H9 (cell line): ENCODE measurements at regions not wholly inside any gene's neighbourhood (a gene's known extent, or its start where the extent isn't known, plus 50 kb on each side); places are given as distances from the start of the nearest gene placed in this dataset.
"Not testable (repeated sequence)": the region's sequence is repeated elsewhere in the genome, so short reads cannot be mapped to it uniquely, and the experiment has no call there.

ENCODE experiments used
- DNase-seq: peaks from one replicate; pipeline ENCODE4 v3.0.0-alpha.2; 2017
- H2AFZ ChIP-seq: one replicate; pipeline ENCODE4 v1.6.1; 2013; ENCODE audit warnings: mild to moderate bottlenecking, low read length, control low read depth, moderate library complexity
- H2AK5ac ChIP-seq: 2 replicates; pipeline ENCODE4 v1.6.1; 2013; ENCODE audit warnings: low read length, control low read depth, mixed read lengths; ENCODE audit not compliant: insufficient read length
- H2BK120ac ChIP-seq: one replicate; pipeline ENCODE4 v1.6.1; 2013; ENCODE audit warnings: low read depth, mild to moderate bottlenecking, low read length, control low read depth, inconsistent platforms; ENCODE audit not compliant: poor library complexity, severe bottlenecking
- H2BK12ac ChIP-seq: 2 replicates; pipeline ENCODE4 v1.6.1; 2013; ENCODE audit warnings: low read length, control low read depth, mixed read lengths, low read depth; ENCODE audit not compliant: insufficient read length
- H2BK15ac ChIP-seq: 2 replicates; pipeline ENCODE4 v1.6.1; 2013; ENCODE audit warnings: low read depth, low read length, control low read depth
- H2BK20ac ChIP-seq: one replicate; pipeline ENCODE4 v1.6.1; 2013; ENCODE audit warnings: low read depth, mild to moderate bottlenecking, low read length, control low read depth, inconsistent platforms; ENCODE audit not compliant: poor library complexity, severe bottlenecking
- H2BK5ac ChIP-seq: 2 replicates; pipeline ENCODE4 v1.6.1; 2013; ENCODE audit warnings: low read length, control low read depth, mixed read lengths; ENCODE audit not compliant: insufficient read length
- H3K14ac ChIP-seq: 2 replicates; pipeline ENCODE4 v1.6.1; 2013; ENCODE audit warnings: low read length, control low read depth; ENCODE audit not compliant: insufficient read depth
- H3K18ac ChIP-seq: 2 replicates; pipeline ENCODE4 v1.6.1; 2013; ENCODE audit warnings: low read depth, mild to moderate bottlenecking, mixed read lengths, low read length, control low read depth; ENCODE audit not compliant: insufficient read length
- H3K23ac ChIP-seq: 2 replicates; pipeline ENCODE4 v1.6.1; 2013; ENCODE audit warnings: low read length, control low read depth, mixed read lengths, low read depth; ENCODE audit not compliant: insufficient read length
- H3K23me2 ChIP-seq: 2 replicates; pipeline ENCODE4 v1.6.1; 2013; ENCODE audit warnings: low read depth, mild to moderate bottlenecking, mixed read lengths, low read length, control low read depth; ENCODE audit not compliant: insufficient read length, poor library complexity, severe bottlenecking
- H3K27ac ChIP-seq: 2 replicates; pipeline ENCODE4 v1.5.1; 2013; ENCODE audit warnings: low read length, control low read depth, mixed read lengths, low read depth; ENCODE audit not compliant: insufficient read length
- H3K27me3 ChIP-seq: 2 replicates; pipeline ENCODE4 v1.6.1; 2013; ENCODE audit warnings: low read length, control low read depth, inconsistent platforms; ENCODE audit not compliant: insufficient read depth
- H3K4ac ChIP-seq: 2 replicates; pipeline ENCODE4 v1.6.1; 2013; ENCODE audit warnings: low read depth, mild to moderate bottlenecking, control low read depth, inconsistent platforms, low read length, moderate library complexity
- H3K4me1 ChIP-seq: 2 replicates; pipeline ENCODE4 v1.6.1; 2013; ENCODE audit warnings: low read length, control low read depth, inconsistent platforms; ENCODE audit not compliant: insufficient read depth
- H3K4me2 ChIP-seq: 2 replicates; pipeline ENCODE4 v1.6.1; 2013; ENCODE audit warnings: low read length, control low read depth, mixed read lengths; ENCODE audit not compliant: insufficient read length, insufficient read depth
- H3K56ac ChIP-seq: 2 replicates; pipeline ENCODE4 v1.6.1; 2013; ENCODE audit warnings: low read depth, mild to moderate bottlenecking, mixed read lengths, low read length, control low read depth; ENCODE audit not compliant: insufficient read length
- H3K79me1 ChIP-seq: 2 replicates; pipeline ENCODE4 v1.6.1; 2013; ENCODE audit warnings: low read depth, mild to moderate bottlenecking, moderate library complexity, low read length, control low read depth, inconsistent platforms; ENCODE audit not compliant: insufficient read depth, poor library complexity, severe bottlenecking
- H3K79me2 ChIP-seq: 2 replicates; pipeline ENCODE4 v1.6.1; 2013; ENCODE audit warnings: low read length, control low read depth, inconsistent platforms; ENCODE audit not compliant: insufficient read depth
- H3K9ac ChIP-seq: 2 replicates; pipeline ENCODE4 v1.6.1; 2013; ENCODE audit warnings: low read length, control low read depth, mixed read lengths; ENCODE audit not compliant: insufficient read length; ENCODE audit errors: extremely low read depth
- H3K9me3 ChIP-seq: one replicate; pipeline ENCODE4 v1.6.1; 2013; ENCODE audit warnings: low read depth, low read length, inconsistent platforms; ENCODE audit not compliant: control insufficient read depth
- H3T11ph ChIP-seq: one replicate; pipeline ENCODE4 v1.6.1; 2013; ENCODE audit warnings: mild to moderate bottlenecking, low read length, control low read depth, inconsistent platforms
- H4K20me1 ChIP-seq: one replicate; pipeline ENCODE4 v1.6.1; 2013; ENCODE audit not compliant: control insufficient read depth, insufficient read length, insufficient read depth
- H4K5ac ChIP-seq: 2 replicates; pipeline ENCODE4 v1.6.1; 2013; ENCODE audit warnings: low read depth, mild to moderate bottlenecking, mixed read lengths, low read length, control low read depth; ENCODE audit not compliant: insufficient read length
- H4K8ac ChIP-seq: replicated peaks from 2 replicates; pipeline ENCODE4 v1.6.1; 2013; ENCODE audit warnings: low read length, control low read depth, mixed read lengths, low read depth; ENCODE audit not compliant: insufficient read length
- H4K91ac ChIP-seq: 2 replicates; pipeline ENCODE4 v1.6.1; 2013; ENCODE audit warnings: low read depth, mild to moderate bottlenecking, moderate library complexity, mixed read lengths, low read length, control low read depth; ENCODE audit not compliant: insufficient read length
- H3K27ac Mint-ChIP-seq, 3 experiments: 2 replicates in 2 of 3; 3 replicates in 1 of 3; pipeline ENCODE4 v1.8.0; 2020 to 2021; ENCODE audit warnings: mixed read lengths in 3 of 3, mild to moderate bottlenecking in 1 of 3, moderate library complexity in 1 of 3
- H3K27me3 Mint-ChIP-seq: 2 replicates; pipeline ENCODE4 v1.8.0; 2021; ENCODE audit warnings: low read depth, mild to moderate bottlenecking, moderate library complexity, mixed read lengths
- H3K36me3 Mint-ChIP-seq, 3 experiments: 2 replicates in 2 of 3; 3 replicates in 1 of 3; pipeline ENCODE4 v1.8.0; 2020 to 2021; ENCODE audit warnings: low read depth in 3 of 3, mixed read lengths in 3 of 3; ENCODE audit not compliant: insufficient read depth in 1 of 3
- H3K4me1 Mint-ChIP-seq, 2 experiments: 2 replicates each; pipeline ENCODE4 v1.8.0; 2020; ENCODE audit warnings: mixed read lengths in 2 of 2
- H3K4me3 Mint-ChIP-seq, 2 experiments: 2 replicates in 1 of 2; 3 replicates in 1 of 2; pipeline ENCODE4 v1.8.0; 2020 to 2021; ENCODE audit warnings: mild to moderate bottlenecking in 2 of 2, mixed read lengths in 2 of 2, moderate library complexity in 1 of 2
- H3K9me3 Mint-ChIP-seq, 2 experiments: 2 replicates in 1 of 2; 3 replicates in 1 of 2; pipeline ENCODE4 v1.8.0; 2020; ENCODE audit warnings: mild to moderate bottlenecking in 2 of 2, mixed read lengths in 2 of 2, moderate library complexity in 1 of 2
- CTCF ChIP-seq: fragments of 200-600 bp; sonication (generic); conservative IDR thresholded peaks from 3 replicates; pipeline ENCODE4 v1.8.0; 2021; ENCODE audit warnings: antibody characterized with exemption, mild to moderate bottlenecking
- whole genome bisulfite sequencing: extraction: QIAGEN DNeasy Blood & Tissue Kit; methylation state at CpG from one replicate; pipeline ENCODE4 v1.1.7; 2013; ENCODE audit warnings: missing lambda C conversion rate, low lambda C conversion rate, mixed read lengths; ENCODE audit not compliant: insufficient read length; ENCODE audit errors: extremely low coverage; 5-methylcytosine and 5-hydroxymethylcytosine counted together

DNA sequence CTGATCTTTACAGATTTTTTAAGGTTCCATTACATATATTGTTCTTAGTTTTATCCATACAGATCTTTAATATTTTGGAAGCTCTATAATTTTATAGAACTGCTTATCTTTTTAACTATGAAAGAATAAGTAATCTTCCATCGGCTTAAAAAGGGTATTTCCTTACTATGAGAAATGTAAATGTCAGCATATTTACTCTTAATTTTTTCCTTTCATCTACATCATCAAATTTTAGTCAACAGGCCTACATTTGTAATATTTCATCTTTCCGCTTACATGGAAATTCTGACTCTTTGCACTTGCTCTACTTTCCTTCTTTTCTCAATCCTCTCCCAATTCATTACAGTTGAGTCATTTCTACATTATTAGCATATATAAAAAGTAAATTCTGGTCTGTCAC is 111.3 kb upstream of the GOLGA6L6 start:
- no peak for TF ChIP-seq CTCF
- no peak overlapping the region for H4K91ac ChIP-seq
- no peak overlapping the region for H3K9ac ChIP-seq
- no peak overlapping the region for H2BK12ac ChIP-seq
- no peak overlapping the region for H2AFZ ChIP-seq
- H3K27ac ChIP-seq, result no peak overlapping the region
- H3K9me3 Mint-ChIP-seq, result no peaks in the 10 kb centered on the region; a peak in 2 of 5 replicates
- H4K8ac ChIP-seq, result no peak overlapping the region
- no peaks in the 10 kb centered on the region for H3K79me2 ChIP-seq
- no peaks in the 10 kb centered on the region for H3K79me1 ChIP-seq
- no peaks in the 10 kb centered on the region for H3K4me1 Mint-ChIP-seq
- H3K18ac ChIP-seq, result no peak overlapping the region
- no peak overlapping the region for H3K14ac ChIP-seq
- H3K23me2 ChIP-seq, result no peaks in the 10 kb centered on the region
- no peak overlapping the region for H3T11ph ChIP-seq
- no peak overlapping the region for H3K4me3 Mint-ChIP-seq
- peaks cover 85% of the 10 kb centered on the region for H3K9me3 ChIP-seq
- peaks cover 0 to 5% (median 1%) of the 10 kb centered on the region in 3 experiments; a peak in 2 of 7 replicates for H3K36me3 Mint-ChIP-seq
- no peak overlapping the region for H3K4me2 ChIP-seq
- H2BK5ac ChIP-seq, result no peak overlapping the region
- no peak overlapping the region for H2AK5ac ChIP-seq
- H3K23ac ChIP-seq, result no peak overlapping the region
- no peaks in the 10 kb centered on the region for H3K4me1 ChIP-seq
- no peak overlapping the region for H3K27ac Mint-ChIP-seq
- no peak overlapping the region for H4K5ac ChIP-seq
- no peak for DNase-seq
- no peak overlapping the region for H2BK20ac ChIP-seq
- H3K27me3 ChIP-seq, result no peaks in the 10 kb centered on the region
- no peak overlapping the region for H2BK120ac ChIP-seq
- H3K4ac ChIP-seq, result no peak overlapping the region
- no peaks in the 10 kb centered on the region for H4K20me1 ChIP-seq
- WGBS, result no CpG with 5 or more reads among the region's 2 CpGs
- no peak overlapping the region for H2BK15ac ChIP-seq
- H3K56ac ChIP-seq, result no peak overlapping the region
- H3K27me3 Mint-ChIP-seq, result no peaks in the 10 kb centered on the region

GRCh38 chr15:20648402-20648975 is 106.9 kb upstream of the GOLGA6L6 start:
- not testable (repeated sequence) for H3K56ac ChIP-seq, H3T11ph ChIP-seq, H3K4me3 Mint-ChIP-seq, H2BK5ac ChIP-seq, H3K23ac ChIP-seq, H2BK15ac ChIP-seq, H3K18ac ChIP-seq, H3K79me1 ChIP-seq, H4K5ac ChIP-seq, H2BK120ac ChIP-seq, DNase-seq, H2AFZ ChIP-seq, H3K36me3 Mint-ChIP-seq, H3K9ac ChIP-seq, H3K27me3 Mint-ChIP-seq, H4K91ac ChIP-seq, H3K27ac Mint-ChIP-seq, H3K79me2 ChIP-seq, H2AK5ac ChIP-seq, H3K4me1 Mint-ChIP-seq, H3K14ac ChIP-seq, H3K4me1 ChIP-seq, H3K27me3 ChIP-seq, H2BK12ac ChIP-seq, H3K4ac ChIP-seq, H3K23me2 ChIP-seq, H3K27ac ChIP-seq, H3K4me2 ChIP-seq, H4K8ac ChIP-seq, H2BK20ac ChIP-seq, H3K9me3 Mint-ChIP-seq, H4K20me1 ChIP-seq
- peaks cover 88% of the 10 kb centered on the region for H3K9me3 ChIP-seq
- no CpG with 5 or more reads among the region's 6 CpGs for WGBS
